HG02943 (cell line): ENCODE measurements at regions not wholly inside any gene's neighbourhood (a gene's known extent, or its start where the extent isn't known, plus 50 kb on each side); places are given as distances from the start of the nearest gene placed in this dataset.
"Not testable (repeated sequence)": the region's sequence is repeated elsewhere in the genome, so short reads cannot be mapped to it uniquely, and the experiment has no call there.

Experiments
- ATAC-seq: cut with Tn5 transposase; IDR thresholded peaks from one replicate; pipeline ENCODE4 v1.9.1; 2021; ENCODE audit warnings: mild to moderate bottlenecking, low read depth, moderate library complexity; ENCODE audit not compliant: unreplicated experiment

- ATAC-seq: no peak
These were observed 665.7 kb upstream of the SLC35B3 start for GRCh38 chr6:9100869-9101580.

- ATAC-seq: no peak
These were observed 660.4 kb upstream of the SLC35B3 start for GRCh38 chr6:9095729-9096128.

GRCh38 chr6:9095137-9095536 lies 659.8 kb upstream of the SLC35B3 start:
- no peak for ATAC-seq

- ATAC-seq: no peak
These were observed 654.4 kb upstream of the SLC35B3 start for GRCh38 chr6:9089724-9090123.

GRCh38 chr6:9087470-9087869 lies 652.1 kb upstream of the SLC35B3 start:
- ATAC-seq: no peak

GRCh38 chr6:9086331-9086730 lies 651.0 kb upstream of the SLC35B3 start:
- no peak for ATAC-seq

- no peak for ATAC-seq
These were observed 650.3 kb upstream of the SLC35B3 start for GRCh38 chr6:9085709-9086070.

- no peak for ATAC-seq
These were observed 649.8 kb upstream of the SLC35B3 start for GRCh38 chr6:9085054-9085708.

- no peak for ATAC-seq
These were observed 647.8 kb upstream of the SLC35B3 start for GRCh38 chr6:9083108-9083507.

GRCh38 chr6:9066726-9067125 lies 631.4 kb upstream of the SLC35B3 start:
- no peak for ATAC-seq

GRCh38 chr6:9064156-9064555 lies 628.8 kb upstream of the SLC35B3 start:
- no peak for ATAC-seq

- no peak for ATAC-seq
These were observed 627.3 kb upstream of the SLC35B3 start for GRCh38 chr6:9062596-9062995.

GRCh38 chr6:9057937-9058336 lies 622.6 kb upstream of the SLC35B3 start:
- no peak for ATAC-seq

GRCh38 chr6:9056556-9056955 lies 621.2 kb upstream of the SLC35B3 start:
- ATAC-seq: no peak

- ATAC-seq: no peak
These were observed 609.1 kb upstream of the SLC35B3 start for GRCh38 chr6:9044426-9044825.

- no peak for ATAC-seq
These were observed 605.4 kb upstream of the SLC35B3 start for GRCh38 chr6:9040718-9041117.

GRCh38 chr6:9039258-9039657 lies 603.9 kb upstream of the SLC35B3 start:
- no peak for ATAC-seq

- no peak for ATAC-seq
These were observed 592.7 kb upstream of the SLC35B3 start for GRCh38 chr6:9028086-9028485.

- ATAC-seq: no peak
These were observed 590.5 kb upstream of the SLC35B3 start for GRCh38 chr6:9025796-9026394.

- no peak for ATAC-seq
These were observed 589.9 kb upstream of the SLC35B3 start for GRCh38 chr6:9025228-9025627.

- ATAC-seq: not testable (repeated sequence)
These were observed 588.9 kb upstream of the SLC35B3 start for GRCh38 chr6:9024246-9024645.

GRCh38 chr6:9020001-9020400 lies 584.7 kb upstream of the SLC35B3 start:
- ATAC-seq: no peak
